GM23248 (cell line): ENCODE measurements at regions not wholly inside any gene's neighbourhood (a gene's known extent, or its start where the extent isn't known, plus 50 kb on each side); places are given as distances from the start of the nearest gene placed in this dataset.
"Not testable (repeated sequence)": the region's sequence is repeated elsewhere in the genome, so short reads cannot be mapped to it uniquely, and the experiment has no call there.

ENCODE experiments used
- DNase-seq: peaks from one replicate; pipeline ENCODE4 v3.0.0-alpha.2; 2015
- H2AFZ ChIP-seq: fragments of 200-600 bp; sonication (generic); 2 replicates; pipeline ENCODE4 v1.6.1; 2016; ENCODE audit warnings: antibody characterized with exemption
- H3F3A ChIP-seq: fragments of 200-600 bp; sonication (generic); 2 replicates; pipeline ENCODE4 v1.6.1; 2016; ENCODE audit warnings: mild to moderate bottlenecking, antibody characterized with exemption, mixed run types; ENCODE audit not compliant: insufficient read depth
- H3K27ac ChIP-seq: fragments of 200-600 bp; sonication (generic); 2 replicates; pipeline ENCODE4 v1.5.1; 2016; ENCODE audit warnings: mild to moderate bottlenecking
- H3K27me3 ChIP-seq: fragments of 200-600 bp; sonication (generic); replicated peaks from 2 replicates; pipeline ENCODE4 v1.6.1; 2016; ENCODE audit warnings: mild to moderate bottlenecking; ENCODE audit not compliant: insufficient read depth
- H3K36me3 ChIP-seq: fragments of 200-600 bp; sonication (generic); 2 replicates; pipeline ENCODE4 v1.6.1; 2016; ENCODE audit warnings: low read depth, mild to moderate bottlenecking
- H3K4me1 ChIP-seq: fragments of 200-600 bp; sonication (generic); 2 replicates; pipeline ENCODE4 v1.6.1; 2016; ENCODE audit warnings: mild to moderate bottlenecking; ENCODE audit not compliant: insufficient read depth
- H3K4me2 ChIP-seq: fragments of 200-600 bp; sonication (generic); one replicate; pipeline ENCODE4 v1.6.1; 2016; ENCODE audit warnings: mild to moderate bottlenecking; ENCODE audit not compliant: unreplicated experiment
- H3K4me3 ChIP-seq: fragments of 200-600 bp; sonication (generic); 2 replicates; pipeline ENCODE4 v1.5.1; 2016; ENCODE audit warnings: mild to moderate bottlenecking
- H3K79me2 ChIP-seq: fragments of 200-600 bp; sonication (generic); 2 replicates; pipeline ENCODE4 v1.6.1; 2016; ENCODE audit warnings: mild to moderate bottlenecking; ENCODE audit not compliant: insufficient read depth
- H3K9ac ChIP-seq: fragments of 200-600 bp; sonication (generic); 2 replicates; pipeline ENCODE4 v1.6.1; 2016; ENCODE audit warnings: mild to moderate bottlenecking
- H3K9me2 ChIP-seq: fragments of 200-600 bp; sonication (generic); 2 replicates; pipeline ENCODE4 v1.6.1; 2016; ENCODE audit warnings: mixed run types, mild to moderate bottlenecking, moderate library complexity; ENCODE audit not compliant: insufficient read depth
- H3K9me3 ChIP-seq: fragments of 200-600 bp; sonication (generic); one replicate; pipeline ENCODE4 v1.6.1; 2017; ENCODE audit warnings: low read depth
- H4K20me1 ChIP-seq: fragments of 200-600 bp; sonication (generic); 2 replicates; pipeline ENCODE4 v1.6.0; 2016; ENCODE audit not compliant: insufficient read depth
- EZH2 ChIP-seq: fragments of 200-600 bp; sonication (generic); IDR thresholded peaks from 2 replicates; pipeline ENCODE4 v1.6.1; 2018; ENCODE audit warnings: antibody characterized with exemption, mild to moderate bottlenecking; ENCODE audit not compliant: insufficient read depth, poor library complexity, severe bottlenecking
- EZH2phosphoT487 ChIP-seq: fragments of 200-600 bp; sonication (generic); IDR thresholded peaks from 2 replicates; pipeline ENCODE4 v1.6.1; 2018; ENCODE audit warnings: antibody characterized with exemption, moderate library complexity, mild to moderate bottlenecking, low read depth; ENCODE audit not compliant: insufficient read depth
- WGBS, 2 experiments: methylation state at CpG; one replicate each; pipeline ENCODE4 v1.1.6; 2015 to 2017; ENCODE audit warnings: low lambda C conversion rate in 2 of 2, low coverage in 1 of 2; ENCODE audit errors: missing lambda C conversion rate in 2 of 2; 5-methylcytosine and 5-hydroxymethylcytosine counted together
- in situ Hi-C: fragments of 300-500 bp; cut with MboI; formaldehyde crosslinking; loops from 2 replicates; pipeline ENCODE4 v1.15.0; 2020

GRCh38 chr7:113268757-113269156 is 150.4 kb upstream of the SMIM30 start:
- DNase-seq: peak; percentile 28
- H2AFZ ChIP-seq: no peak overlapping the region

GRCh38 chr7:113267885-113268284 is 149.5 kb upstream of the SMIM30 start:
- Histone ChIP-seq H3F3A (peaks cover 21% of the 10 kb centered on the region; the same call in 1 of the 2 replicates), H2AFZ (peak overlapping the region; percentile 38; the same call in 1 of the 2 replicates), H3K27ac (peak overlapping the region; percentile 76), H3K4me3 (no peak overlapping the region), H3K9me3 (peaks cover 4% of the 10 kb centered on the region), H3K9me2 (no peaks in the 10 kb centered on the region), H3K79me2 (no peaks in the 10 kb centered on the region), H3K36me3 (no peaks in the 10 kb centered on the region), H3K27me3 (no peaks in the 10 kb centered on the region), H3K4me1 (peaks cover 14% of the 10 kb centered on the region), H3K4me2 (no peak overlapping the region), H3K9ac (no peak overlapping the region), H4K20me1 (no peaks in the 10 kb centered on the region)
- DNase-seq: peak; percentile 85
- WGBS, 2 experiments: 30 to 31% methylated on average over 4 of the region's 4 CpGs
- TF ChIP-seq EZH2phosphoT487 (no peak), EZH2 (no peak)
- in situ Hi-C loops: no loop called here

More at GRCh38 chr7:113268757-113269156, 150.4 kb upstream of the SMIM30 start:
- no peaks in the 10 kb centered on the region for H3K27me3 ChIP-seq
- no peaks in the 10 kb centered on the region for H3K36me3 ChIP-seq
- in situ Hi-C loops: no loop called here
- H3F3A ChIP-seq: peaks cover 21% of the 10 kb centered on the region; the same call in 1 of the 2 replicates
- no peak overlapping the region for H3K27ac ChIP-seq
- H4K20me1 ChIP-seq: no peaks in the 10 kb centered on the region
- H3K4me2 ChIP-seq: no peak overlapping the region
- no peaks in the 10 kb centered on the region for H3K79me2 ChIP-seq
- peaks cover 4% of the 10 kb centered on the region for H3K9me3 ChIP-seq
- no peaks in the 10 kb centered on the region for H3K9me2 ChIP-seq
- no peak overlapping the region for H3K9ac ChIP-seq
- H3K4me3 ChIP-seq: no peak overlapping the region
- 5 to 6% methylated on average over 3 of the region's 3 CpGs for WGBS, 2 experiments
- TF ChIP-seq EZH2phosphoT487 (no peak), EZH2 (no peak)
- H3K4me1 ChIP-seq: peaks cover 14% of the 10 kb centered on the region

- H3K79me2 ChIP-seq: no peaks in the 10 kb centered on the region
- peak overlapping the region; percentile 76 for H3K27ac ChIP-seq
- no peaks in the 10 kb centered on the region for H3K36me3 ChIP-seq
- peaks cover 14% of the 10 kb centered on the region for H3K4me1 ChIP-seq
- in situ Hi-C loops: no loop called here
- peak overlapping the region; percentile 38 for H2AFZ ChIP-seq
- no peaks in the 10 kb centered on the region for H3K27me3 ChIP-seq
- TF ChIP-seq EZH2phosphoT487 (no peak), EZH2 (no peak)
- no peak overlapping the region for H3K4me2 ChIP-seq
- no peaks in the 10 kb centered on the region for H4K20me1 ChIP-seq
- no peak overlapping the region for H3K4me3 ChIP-seq
- no peak overlapping the region for H3K9ac ChIP-seq
- DNase-seq: peak; percentile 61
- H3K9me2 ChIP-seq: no peaks in the 10 kb centered on the region
- H3K9me3 ChIP-seq: peaks cover 4% of the 10 kb centered on the region
- H3F3A ChIP-seq: peaks cover 21% of the 10 kb centered on the region; the same call in 1 of the 2 replicates
Measured at GRCh38 chr7:113267271-113267670, 148.9 kb upstream of the SMIM30 start.

GRCh38 chr7:113263749-113264148 is 145.4 kb upstream of the SMIM30 start:
- no peaks in the 10 kb centered on the region for H3K79me2 ChIP-seq
- H3K9me2 ChIP-seq: no peaks in the 10 kb centered on the region
- DNase-seq: no peak
- H3K36me3 ChIP-seq: no peaks in the 10 kb centered on the region
- H3K4me2 ChIP-seq: no peak overlapping the region
- H3K4me1 ChIP-seq: peaks cover 14% of the 10 kb centered on the region
- TF ChIP-seq EZH2phosphoT487 (no peak), EZH2 (no peak)
- 27 to 36% methylated on average over 4 of the region's 4 CpGs for WGBS, 2 experiments
- in situ Hi-C loops: no loop called here
- H3K27ac ChIP-seq: no peak overlapping the region
- H3K4me3 ChIP-seq: no peak overlapping the region
- H2AFZ ChIP-seq: peak overlapping the region; percentile 65; the same call in 1 of the 2 replicates
- H3K9ac ChIP-seq: no peak overlapping the region
- H4K20me1 ChIP-seq: no peaks in the 10 kb centered on the region
- no peaks in the 10 kb centered on the region for H3K27me3 ChIP-seq
- no peaks in the 10 kb centered on the region for H3K9me3 ChIP-seq
- H3F3A ChIP-seq: peaks cover 21% of the 10 kb centered on the region; the same call in 1 of the 2 replicates

DNA sequence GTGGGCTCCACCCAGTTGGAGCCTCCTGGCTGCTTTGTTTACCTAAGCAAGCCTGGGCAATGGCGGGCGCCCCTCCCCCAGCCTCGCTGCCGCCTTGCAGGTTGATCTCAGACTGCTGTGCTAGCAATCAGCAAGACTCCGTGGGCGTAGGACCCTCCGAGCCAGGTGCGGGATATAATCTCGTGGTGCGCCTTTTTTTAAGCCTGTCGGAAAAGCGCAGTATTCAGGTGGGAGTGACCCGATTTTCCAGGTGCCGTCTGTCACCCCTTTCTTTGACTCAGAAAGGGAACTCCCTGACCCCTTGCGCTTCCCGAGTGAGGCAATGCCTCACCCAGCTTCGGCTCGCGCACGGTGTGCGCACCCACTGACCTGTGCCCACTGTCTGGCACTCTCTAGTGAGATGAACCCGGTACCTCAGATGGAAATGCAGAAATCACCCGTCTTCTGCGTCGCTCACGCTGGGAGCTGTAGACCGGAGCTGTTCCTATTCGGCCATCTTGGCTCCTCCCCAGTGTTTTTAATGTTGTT is 144.9 kb upstream of the SMIM30 start:
- H3K9me3 ChIP-seq, H3K4me2 ChIP-seq, in situ Hi-C loops, H3K9ac ChIP-seq, H4K20me1 ChIP-seq, H3K9me2 ChIP-seq, H3K4me3 ChIP-seq, DNase-seq, H3K27ac ChIP-seq, H3K27me3 ChIP-seq, H3K79me2 ChIP-seq, H3K36me3 ChIP-seq, H2AFZ ChIP-seq: not testable (repeated sequence)
- Histone ChIP-seq H3F3A (peaks cover 16% of the 10 kb centered on the region; the same call in 1 of the 2 replicates), H3K4me1 (peaks cover 12% of the 10 kb centered on the region)
- WGBS, 2 experiments: 78% methylated on average over 28 of the region's 28 CpGs
